ENCODE measurements at regions not wholly inside any gene's neighbourhood (a gene's known extent, or its start where the extent isn't known, plus 50 kb on each side); places are given as distances from the start of the nearest gene placed in this dataset.
"Not testable (repeated sequence)": the region's sequence is repeated elsewhere in the genome, so short reads cannot be mapped to it uniquely, and the experiment has no call there.

DNA sequence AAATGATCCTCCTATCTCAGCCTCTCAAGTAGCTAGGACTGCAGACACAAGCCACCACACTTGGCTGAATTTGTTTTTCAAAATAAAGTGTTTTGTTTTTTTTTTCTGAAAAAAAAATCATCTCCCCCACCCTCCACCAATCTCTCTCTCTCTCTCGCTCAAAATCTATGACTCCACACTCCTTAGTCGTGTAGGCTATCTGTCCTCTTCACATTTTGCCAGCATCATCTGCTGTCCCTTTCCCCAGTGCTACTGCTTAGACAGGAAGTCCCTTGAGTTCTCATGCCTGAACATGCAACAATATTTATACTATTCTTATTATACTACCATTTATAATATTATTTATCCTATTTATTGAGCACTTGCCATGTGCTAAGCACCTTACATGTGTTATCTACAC lies 80.7 kb upstream of the TMEM164 start:
- Histone ChIP-seq H3K27me3 (peaks cover 0 to 13% (median 0%) of the 10 kb centered on the region in 9 donors), H3K27ac (no peak overlapping the region), H3K36me3 (no peaks in the 10 kb centered on the region), H3K9me3 (no peaks in the 10 kb centered on the region), H3K4me1 (peaks cover 0 to 10% (median 0%) of the 10 kb centered on the region in 12 donors), H3K4me3 (no peak overlapping the region)
- no peak for DNase-seq
- ATAC-seq = no peak
- intact Hi-C loops (cut with DNase I) = loop anchor here in 4 of 10 donors (10.0 kb wide), 3 partner anchors 73 to 493 kb away; partner anchors contain the start of gene TMEM164 (in 3 of the 4)
- TF ChIP-seq, protein P1, sequence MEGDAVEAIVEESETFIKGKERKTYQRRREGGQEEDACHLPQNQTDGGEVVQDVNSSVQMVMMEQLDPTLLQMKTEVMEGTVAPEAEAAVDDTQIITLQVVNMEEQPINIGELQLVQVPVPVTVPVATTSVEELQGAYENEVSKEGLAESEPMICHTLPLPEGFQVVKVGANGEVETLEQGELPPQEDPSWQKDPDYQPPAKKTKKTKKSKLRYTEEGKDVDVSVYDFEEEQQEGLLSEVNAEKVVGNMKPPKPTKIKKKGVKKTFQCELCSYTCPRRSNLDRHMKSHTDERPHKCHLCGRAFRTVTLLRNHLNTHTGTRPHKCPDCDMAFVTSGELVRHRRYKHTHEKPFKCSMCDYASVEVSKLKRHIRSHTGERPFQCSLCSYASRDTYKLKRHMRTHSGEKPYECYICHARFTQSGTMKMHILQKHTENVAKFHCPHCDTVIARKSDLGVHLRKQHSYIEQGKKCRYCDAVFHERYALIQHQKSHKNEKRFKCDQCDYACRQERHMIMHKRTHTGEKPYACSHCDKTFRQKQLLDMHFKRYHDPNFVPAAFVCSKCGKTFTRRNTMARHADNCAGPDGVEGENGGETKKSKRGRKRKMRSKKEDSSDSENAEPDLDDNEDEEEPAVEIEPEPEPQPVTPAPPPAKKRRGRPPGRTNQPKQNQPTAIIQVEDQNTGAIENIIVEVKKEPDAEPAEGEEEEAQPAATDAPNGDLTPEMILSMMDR (IDR thresholded peaks at IDR 0.05) = no peak
- no peak for TF ChIP-seq POLR2A (IDR thresholded peaks at IDR 0.05)
- WGBS, 4 donors = 61 to 71% (median 67%) methylated on average over 2 of the region's 2 CpGs

DNA sequence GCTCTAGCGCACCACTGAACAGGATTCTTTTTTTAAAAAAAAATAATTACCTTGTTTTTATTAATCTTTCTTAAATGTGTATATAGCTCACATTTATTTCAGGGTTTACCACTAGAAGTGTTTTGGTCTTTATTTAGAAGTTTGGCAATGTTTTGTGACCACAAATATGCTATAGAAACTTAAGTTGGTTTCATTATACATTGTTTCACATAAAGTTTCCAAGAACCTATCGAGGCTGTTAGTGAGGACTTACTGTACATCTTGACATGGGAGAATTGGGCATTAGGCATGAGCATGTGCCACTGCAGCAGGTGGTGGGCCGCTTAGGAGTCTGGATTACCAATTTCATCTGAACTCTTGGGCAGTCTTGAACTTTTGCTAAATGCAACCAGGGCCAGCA lies 77.9 kb upstream of the TMEM164 start:
- H3K9me3 ChIP-seq, ATAC-seq, H3K36me3 ChIP-seq, H3K27ac ChIP-seq, H3K4me1 ChIP-seq, DNase-seq, H3K4me3 ChIP-seq: not testable (repeated sequence)
- WGBS, 4 donors = 55 to 96% (median 88%) methylated on average over 3 of the region's 3 CpGs
- peaks cover 0 to 18% (median 0%) of the 10 kb centered on the region in 9 donors for H3K27me3 ChIP-seq
- intact Hi-C loops (cut with DNase I) = loop anchor here in 6 of 10 donors (5.0 to 10.0 kb wide), 4 partner anchors 70 to 490 kb away; partner anchors contain the start of gene TMEM164 (in 5 of the 6)

DNA sequence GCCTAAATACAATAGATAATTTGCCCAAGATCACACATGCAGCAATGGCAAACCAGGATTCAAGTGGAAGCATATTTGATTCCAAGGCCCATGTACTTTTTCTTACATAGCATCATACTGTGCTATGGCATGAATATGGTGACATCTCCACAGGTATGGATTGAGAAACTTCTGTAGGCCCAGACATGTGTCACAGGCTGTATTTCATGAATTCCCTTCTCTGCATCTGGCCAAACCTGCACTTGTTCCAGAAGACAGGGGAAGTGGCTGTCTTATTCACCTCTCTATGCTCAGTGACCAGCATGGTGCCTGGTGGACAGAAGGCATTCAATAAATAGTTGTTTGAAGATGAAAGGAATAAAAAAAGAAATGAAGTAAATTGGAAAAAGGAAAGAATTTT lies 77.3 kb upstream of the TMEM164 start:
- H3K36me3 ChIP-seq = no peaks in the 10 kb centered on the region
- intact Hi-C loops (cut with DNase I) = loop anchor here in 6 of 10 donors (5.0 to 10.0 kb wide), 4 partner anchors 69 to 489 kb away; partner anchors contain the start of gene TMEM164 (in 5 of the 6)
- DNase-seq = no peak
- peaks cover 0 to 12% (median 0%) of the 10 kb centered on the region in 9 donors for H3K27me3 ChIP-seq
- H3K9me3 ChIP-seq = no peaks in the 10 kb centered on the region
- peaks cover 0 to 10% (median 0%) of the 10 kb centered on the region in 12 donors for H3K4me1 ChIP-seq
- no peak overlapping the region for H3K4me3 ChIP-seq
- TF ChIP-seq POLR2A (IDR thresholded peaks at IDR 0.05) = no peak
- TF ChIP-seq, protein P1 (IDR thresholded peaks at IDR 0.05) = no peak
- peak overlapping the region in 5 of 12 donors; percentile 17 to 92 (median 73) for H3K27ac ChIP-seq
- no peak for ATAC-seq

DNA sequence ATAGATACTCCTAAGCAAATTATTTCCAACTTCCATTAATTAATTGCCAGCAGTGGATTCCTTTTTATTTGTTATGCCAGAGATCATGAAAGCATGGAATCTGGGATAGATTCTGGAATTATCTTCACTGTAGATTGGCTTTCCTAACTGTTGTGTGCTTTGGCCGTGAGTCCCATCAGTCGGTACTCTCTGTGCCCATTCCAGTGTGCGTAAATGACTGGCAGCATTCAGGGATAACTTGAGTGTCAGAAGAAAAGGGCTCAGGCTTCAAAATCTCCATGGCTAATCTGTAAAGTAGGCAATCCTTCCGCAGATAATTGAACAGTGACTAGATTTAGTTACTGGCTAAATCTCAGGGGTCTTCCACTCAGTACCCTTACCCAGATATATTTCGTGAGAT lies 76.8 kb upstream of the TMEM164 start:
- TF ChIP-seq, protein P1 (IDR thresholded peaks at IDR 0.05) = no peak
- no peak for TF ChIP-seq POLR2A (IDR thresholded peaks at IDR 0.05)
- intact Hi-C loops (cut with DNase I) = loop anchor here in 6 of 10 donors (5.0 to 10.0 kb wide), 4 partner anchors 69 to 489 kb away; partner anchors contain the start of gene TMEM164 (in 5 of the 6)
- DNase-seq (no peak), ATAC-seq (peak in 3 of 4 donors; percentile 30 to 64 (median 57))
- Histone ChIP-seq H3K4me3 (no peak overlapping the region), H3K27ac (peak overlapping the region in 10 of 12 donors; percentile 33 to 92 (median 76)), H3K4me1 (peaks cover 0 to 10% (median 0%) of the 10 kb centered on the region in 12 donors), H3K27me3 (peaks cover 0 to 9% (median 0%) of the 10 kb centered on the region in 9 donors), H3K9me3 (no peaks in the 10 kb centered on the region), H3K36me3 (no peaks in the 10 kb centered on the region)
- 67 to 75% (median 71%) methylated on average over 5 of the region's 5 CpGs for WGBS, 4 donors
